Endothelial cell of umbilical vein (primary cell): ENCODE measurements at regions not wholly inside any gene's neighbourhood (a gene's known extent, or its start where the extent isn't known, plus 50 kb on each side); places are given as distances from the start of the nearest gene placed in this dataset.

Experiments used
- BruUV-seq: library from RNA; stranded (reverse); fragments of 400-500 nt; replicated peaks from 2 replicates; lab custom pipeline; 2021; lab: Mats Ljungman, UMichigan
- CTCF ChIA-PET: fragments of 300-600, 350-600 bp; sonication (Branson Sonifier 250); formaldehyde crosslinking; loops from one replicate; lab custom pipeline; 2021; ENCODE audit warnings: antibody characterized with exemption, inconsistent platforms; lab: Charles Lee
- POLR2A ChIA-PET: fragments of 300-600, 350-600 bp; sonication (Branson Sonifier 250); formaldehyde crosslinking; loops from one replicate; lab custom pipeline; 2021; ENCODE audit warnings: antibody characterized with exemption, inconsistent platforms; lab: Charles Lee
- DNase-seq: peaks from one replicate; pipeline ENCODE4 v3.0.0-alpha.2; 2011; ENCODE audit warnings: low read depth, low spot score
- FAIRE-seq: peaks from 2 replicates; lab custom pipeline; 2011; peaks lifted over from hg19 to GRCh38; lab: Jason Lieb, UNC
- H2AFZ ChIP-seq: 2 replicates; pipeline ENCODE4 v1.6.0; 2012; ENCODE audit warnings: low read depth, low read length, control low read depth, inconsistent platforms
- H3K27ac ChIP-seq: 2 replicates; pipeline ENCODE4 v1.5.1; 2011; ENCODE audit warnings: low read depth, mild to moderate bottlenecking, control low read depth, low read length, moderate library complexity; ENCODE audit not compliant: insufficient read depth
- H3K27me3 ChIP-seq, 2 experiments: 2 replicates each; pipeline versions ENCODE4 v1.6.0 to v1.6.1; 2011; ENCODE audit warnings: low read length in 2 of 2, mixed read lengths in 1 of 2; ENCODE audit not compliant: control insufficient read depth in 2 of 2, insufficient read depth in 2 of 2
- H3K36me3 ChIP-seq, 2 experiments: 2 replicates in 1 of 2; 3 replicates in 1 of 2; pipeline ENCODE4 v1.5.1; 2011; ENCODE audit warnings: low read length in 2 of 2, mild to moderate bottlenecking in 1 of 2, moderate library complexity in 1 of 2; ENCODE audit not compliant: control insufficient read depth in 2 of 2, insufficient read depth in 2 of 2; ENCODE audit errors: extremely low read depth in 1 of 2
- H3K4me1 ChIP-seq: 3 replicates; pipeline ENCODE4 v1.5.1; 2011; ENCODE audit warnings: mild to moderate bottlenecking, low read length; ENCODE audit not compliant: control insufficient read depth, insufficient read depth; ENCODE audit errors: extremely low read depth
- H3K4me2 ChIP-seq: 2 replicates; pipeline ENCODE4 v1.6.1; 2011; ENCODE audit warnings: low read length, control low read depth, mixed read lengths; ENCODE audit not compliant: insufficient read depth
- H3K4me3 ChIP-seq, 3 experiments: fragments of 200-600 bp in 1 of 3; sonication (generic), shearing (Covaris generic) in 1 of 3; replicated peaks in 1 of 3; 2 replicates each; pipeline ENCODE4 v1.5.1; 2011 to 2016; ENCODE audit warnings: control low read depth in 3 of 3, low read length in 3 of 3, mild to moderate bottlenecking in 2 of 3, inconsistent platforms in 1 of 3, low read depth in 1 of 3, moderate library complexity in 1 of 3; ENCODE audit not compliant: insufficient read depth in 1 of 3
- H3K79me2 ChIP-seq: 2 replicates; pipeline ENCODE4 v1.6.0; 2012; ENCODE audit warnings: low read length, inconsistent platforms; ENCODE audit not compliant: control insufficient read depth, insufficient read depth
- H3K9ac ChIP-seq: replicated peaks from 2 replicates; pipeline ENCODE3; 2011; ENCODE audit warnings: low read length, control low read depth; ENCODE audit not compliant: insufficient read depth; ENCODE audit errors: extremely low read depth
- H3K9me1 ChIP-seq: replicated peaks from 3 replicates; pipeline ENCODE4 v1.6.0; 2011; ENCODE audit warnings: mild to moderate bottlenecking, low read length; ENCODE audit not compliant: control insufficient read depth, insufficient read depth; ENCODE audit errors: extremely low read depth
- H3K9me3 ChIP-seq: replicated peaks from 2 replicates; pipeline ENCODE4 v1.5.1; 2012; ENCODE audit warnings: low read length, inconsistent platforms; ENCODE audit not compliant: control insufficient read depth, insufficient read depth
- H4K20me1 ChIP-seq: replicated peaks from 2 replicates; pipeline ENCODE3; 2011; ENCODE audit warnings: mild to moderate bottlenecking, low read length; ENCODE audit not compliant: control insufficient read depth, insufficient read depth; ENCODE audit errors: extremely low read depth
- EZH2 ChIP-seq: IDR thresholded peaks from 2 replicates; pipeline ENCODE4 v1.6.1; 2012; ENCODE audit warnings: borderline replicate concordance, low read depth, mild to moderate bottlenecking, moderate library complexity, low read length, inconsistent platforms; ENCODE audit not compliant: severe bottlenecking
- FOS ChIP-seq: IDR thresholded peaks from 2 replicates; pipeline ENCODE4 v1.6.1; 2011; ENCODE audit warnings: mild to moderate bottlenecking, low read length, moderate library complexity, borderline replicate concordance; ENCODE audit not compliant: insufficient read depth
- GATA2 ChIP-seq: IDR thresholded peaks from 2 replicates; pipeline ENCODE4 v1.7.0; 2011; ENCODE audit warnings: low read depth, mild to moderate bottlenecking, moderate library complexity, mixed read lengths, low read length; ENCODE audit not compliant: insufficient read length, insufficient read depth
- JUN ChIP-seq: IDR thresholded peaks from 2 replicates; pipeline ENCODE4 v1.6.1; 2011; ENCODE audit warnings: borderline replicate concordance, low read depth; ENCODE audit not compliant: insufficient read length, insufficient read depth
- MAX ChIP-seq: IDR thresholded peaks from 2 replicates; pipeline ENCODE4 v1.6.1; 2011; ENCODE audit not compliant: insufficient read depth, insufficient read length
- MYC ChIP-seq: IDR thresholded peaks from one replicate; pipeline ENCODE4 v1.6.1; 2011; ENCODE audit warnings: mild to moderate bottlenecking, low read depth, low read length
- POLR2A ChIP-seq: IDR thresholded peaks from 2 replicates; pipeline ENCODE4 v1.6.1; 2012; ENCODE audit warnings: low read depth, mild to moderate bottlenecking, control low read depth, low read length
- POLR2AphosphoS5 ChIP-seq: IDR thresholded peaks from 2 replicates; pipeline ENCODE4 v1.6.1; 2012; ENCODE audit warnings: low read depth, mild to moderate bottlenecking, control low read depth, low read length, moderate library complexity; ENCODE audit not compliant: insufficient read depth
- dilution Hi-C: fragments of 300-500 bp; cut with MboI; formaldehyde crosslinking; loops from one replicate; pipeline ENCODE4 v1.15.0; 2019; ENCODE audit warnings: low sequenced_read_pairs; ENCODE audit not compliant: extremely low pct_ligation_motif_present
- intact Hi-C: fragments of 100-400 bp; cut with micrococcal nuclease; formaldehyde crosslinking; loops from one replicate; pipeline ENCODE4 v1.10.0; 2022
- TF ChIP-seq, protein P1 (sequence below), 2 donors: IDR thresholded peaks; 1 replicate in 1 of 2; 2 replicates in 1 of 2; pipeline ENCODE4 v1.5.1; 2011; ENCODE audit warnings: low read length in 2 of 2, mild to moderate bottlenecking in 2 of 2, moderate library complexity in 2 of 2, control low read depth in 1 of 2, inconsistent platforms in 1 of 2, low read depth in 1 of 2; ENCODE audit not compliant: insufficient read depth in 1 of 2; ENCODE audit errors: extremely low read depth in 1 of 2

GRCh38 chr13:79062291-79062690, 343.8 kb downstream of the RBM26 start:
- FAIRE-seq, result no peak
- no peaks in the 10 kb centered on the region for H4K20me1 ChIP-seq
- intact Hi-C loops, result no loop called here
- no peaks in the 10 kb centered on the region for H3K9me3 ChIP-seq
- H3K4me2 ChIP-seq, result no peak overlapping the region
- no peaks in the 10 kb centered on the region for H3K27me3 ChIP-seq
- no peaks in the 10 kb centered on the region for H3K4me1 ChIP-seq
- DNase-seq, result no peak
- H2AFZ ChIP-seq, result no peak overlapping the region
- no peak overlapping the region for H3K4me3 ChIP-seq
- H3K27ac ChIP-seq, result no peak overlapping the region
- H3K9ac ChIP-seq, result no peak overlapping the region
- no peaks in the 10 kb centered on the region for H3K79me2 ChIP-seq
- TF ChIP-seq MAX (no peak), GATA2 (no peak), POLR2A (no peak), FOS (no peak), JUN (no peak)
- TF ChIP-seq, protein P1, sequence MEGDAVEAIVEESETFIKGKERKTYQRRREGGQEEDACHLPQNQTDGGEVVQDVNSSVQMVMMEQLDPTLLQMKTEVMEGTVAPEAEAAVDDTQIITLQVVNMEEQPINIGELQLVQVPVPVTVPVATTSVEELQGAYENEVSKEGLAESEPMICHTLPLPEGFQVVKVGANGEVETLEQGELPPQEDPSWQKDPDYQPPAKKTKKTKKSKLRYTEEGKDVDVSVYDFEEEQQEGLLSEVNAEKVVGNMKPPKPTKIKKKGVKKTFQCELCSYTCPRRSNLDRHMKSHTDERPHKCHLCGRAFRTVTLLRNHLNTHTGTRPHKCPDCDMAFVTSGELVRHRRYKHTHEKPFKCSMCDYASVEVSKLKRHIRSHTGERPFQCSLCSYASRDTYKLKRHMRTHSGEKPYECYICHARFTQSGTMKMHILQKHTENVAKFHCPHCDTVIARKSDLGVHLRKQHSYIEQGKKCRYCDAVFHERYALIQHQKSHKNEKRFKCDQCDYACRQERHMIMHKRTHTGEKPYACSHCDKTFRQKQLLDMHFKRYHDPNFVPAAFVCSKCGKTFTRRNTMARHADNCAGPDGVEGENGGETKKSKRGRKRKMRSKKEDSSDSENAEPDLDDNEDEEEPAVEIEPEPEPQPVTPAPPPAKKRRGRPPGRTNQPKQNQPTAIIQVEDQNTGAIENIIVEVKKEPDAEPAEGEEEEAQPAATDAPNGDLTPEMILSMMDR (IDR thresholded peaks at IDR 0.05; ENCODE audit: extremely low read depth in 1 of 2, insufficient read depth in 1 of 2, low read depth in 1 of 2, low read length in 2 of 2), result no peak
- ChIA-PET POLR2A (no interaction called here), CTCF (no interaction called here)
- no peaks in the 10 kb centered on the region for H3K36me3 ChIP-seq
- H3K9me1 ChIP-seq, result no peaks in the 10 kb centered on the region
- dilution Hi-C loops, result no loop called here
- no TSS peak for BruUV-seq

DNA sequence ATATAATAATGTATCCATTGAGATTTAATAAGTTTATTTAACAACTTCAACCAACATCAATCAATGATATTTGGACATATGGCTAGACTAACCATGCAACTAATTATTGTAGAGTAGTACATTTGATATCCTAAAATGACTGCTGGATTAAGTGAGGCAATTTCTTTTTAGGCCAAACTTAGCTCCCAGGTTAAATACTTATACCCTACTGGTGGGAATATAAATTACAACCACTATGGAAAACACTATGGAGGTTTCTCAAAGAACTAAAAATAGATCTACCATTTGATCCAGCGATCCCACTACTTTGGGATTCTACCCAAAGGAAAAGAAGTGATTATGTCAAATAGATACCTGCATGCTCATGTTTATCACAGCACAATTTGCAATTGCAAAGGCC, 345.8 kb downstream of the RBM26 start:
- FAIRE-seq (no peak), DNase-seq (no peak)
- dilution Hi-C loops, result no loop called here
- no peak overlapping the region for H3K27ac ChIP-seq
- CTCF ChIA-PET, result no interaction called here
- H3K9ac ChIP-seq, result no peak overlapping the region
- H3K9me1 ChIP-seq, result no peaks in the 10 kb centered on the region
- no TSS peak for BruUV-seq
- no peaks in the 10 kb centered on the region for H3K79me2 ChIP-seq
- no peaks in the 10 kb centered on the region for H3K27me3 ChIP-seq
- TF ChIP-seq MYC, result no peak
- no peak for TF ChIP-seq POLR2AphosphoS5
- no peak for TF ChIP-seq JUN
- no peak for TF ChIP-seq GATA2
- no peak for TF ChIP-seq EZH2
- intact Hi-C loops, result no loop called here
- H3K36me3 ChIP-seq, result no peaks in the 10 kb centered on the region
- POLR2A ChIA-PET, result no interaction called here
- H3K4me2 ChIP-seq, result no peak overlapping the region
- H4K20me1 ChIP-seq, result no peaks in the 10 kb centered on the region
- H3K4me3 ChIP-seq, result no peak overlapping the region
- H2AFZ ChIP-seq, result no peak overlapping the region
- no peaks in the 10 kb centered on the region for H3K9me3 ChIP-seq
- no peaks in the 10 kb centered on the region for H3K4me1 ChIP-seq
